Ovary (tissue), 7 donors: ENCODE measurements at regions not wholly inside any gene's neighbourhood (a gene's known extent, or its start where the extent isn't known, plus 50 kb on each side); places are given as distances from the start of the nearest gene placed in this dataset.

Experiments
- DNase-seq, 5 donors: peaks; one replicate each; pipeline ENCODE4 v3.0.0-alpha.2; 2019 to 2020
- H3K27ac ChIP-seq, 2 donors: fragments of 200-600 bp; one replicate each; pipeline versions ENCODE4 v1.5.1 to v1.8.0; 2019 to 2022
- H3K27me3 ChIP-seq: fragments of 200-600 bp; one replicate; pipeline ENCODE4 v1.8.0; 2022
- H3K36me3 ChIP-seq: fragments of 200-600 bp; sonication (generic); one replicate; pipeline ENCODE4 v1.5.1; 2019
- H3K4me1 ChIP-seq: one replicate; pipeline ENCODE4 v1.8.1; 2013; ENCODE audit warnings: mild to moderate bottlenecking, moderate library complexity; ENCODE audit not compliant: insufficient read depth
- H3K4me3 ChIP-seq: fragments of 200-600 bp; sonication (generic); one replicate; pipeline ENCODE4 v1.5.1; 2017
- H3K9me3 ChIP-seq, 2 donors: fragments of 200-600 bp in 1 of 2; sonication (generic) in 1 of 2; one replicate each; pipeline versions ENCODE4 v1.5.1 to v1.8.1; 2013 to 2019; ENCODE audit warnings: mild to moderate bottlenecking in 1 of 2, moderate library complexity in 1 of 2
- CTCF ChIP-seq, 3 donors: fragments of 450-650 bp in 2 of 3; fragments of 200-600 bp in 1 of 3; IDR thresholded peaks; one replicate each; pipeline versions ENCODE4 v1.5.1 to v1.8.0; 2016 to 2022; ENCODE audit warnings: antibody characterized with exemption in 3 of 3, mild to moderate bottlenecking in 1 of 3
- EP300 ChIP-seq: sonication (generic); formaldehyde crosslinking; IDR thresholded peaks from one replicate; pipeline ENCODE4 v1.6.1; 2017; ENCODE audit warnings: antibody characterized with exemption
- POLR2A ChIP-seq: fragments of 450-650 bp; IDR thresholded peaks from one replicate; pipeline ENCODE4 v1.6.1; 2017; ENCODE audit warnings: antibody characterized with exemption, mild to moderate bottlenecking, moderate library complexity
- WGBS, 3 donors: extraction: QIAGEN DNeasy Blood & Tissue Kit in 1 of 3; methylation state at CpG; one replicate each; pipeline versions ENCODE4 v1.1.5 to v1.1.7; 2013 to 2017; 5-methylcytosine and 5-hydroxymethylcytosine counted together
- intact Hi-C, 4 donors: fragments of 100-400 bp; cut with DNase I; formaldehyde crosslinking; loops; one replicate each; pipeline versions ENCODE4 v1.11.0 to v1.15.1; 2022 to 2023
- donor health status: DM: no; HTN: no; CAD: no; lungs with moderate emphysema.
- donor health status: DM: no; HTN: no; CAD: no.
- donor health status: Bipolar disorder and iron deficiency.
- donor health status: DM: no; HTN: no; CAD: no.
- donor health status: DM: yes; HTN: yes; CAD: no.

GRCh38 chr10:120997756-120998155, 146.6 kb downstream of the WDR11 start:
- no peaks in the 10 kb centered on the region for H3K4me1 ChIP-seq
- no peak overlapping the region for H3K4me3 ChIP-seq
- no peaks in the 10 kb centered on the region for H3K36me3 ChIP-seq
- TF ChIP-seq POLR2A (no peak), CTCF (IDR thresholded peaks at IDR 0.05) (no peak), EP300 (no peak)
- 72 to 77% (median 76%) methylated on average over 3 of the region's 3 CpGs for WGBS, 3 donors
- no peak overlapping the region for H3K27ac ChIP-seq
- intact Hi-C loops = no loop called here
- no peaks in the 10 kb centered on the region for H3K27me3 ChIP-seq
- no peak for DNase-seq
- H3K9me3 ChIP-seq = no peaks in the 10 kb centered on the region

GRCh38 chr10:120998251-120998650, 147.1 kb downstream of the WDR11 start:
- Histone ChIP-seq H3K4me1 (no peaks in the 10 kb centered on the region), H3K36me3 (no peaks in the 10 kb centered on the region), H3K27ac (no peak overlapping the region), H3K9me3 (no peaks in the 10 kb centered on the region), H3K27me3 (no peaks in the 10 kb centered on the region), H3K4me3 (no peak overlapping the region)
- TF ChIP-seq EP300 (no peak), CTCF (IDR thresholded peaks at IDR 0.05) (no peak), POLR2A (no peak)
- DNase-seq = peak in 3 of 5 donors; percentile 36 to 72 (median 71)
- intact Hi-C loops = no loop called here
- WGBS, 3 donors = 8 to 13% (median 11%) methylated on average over 5 of the region's 5 CpGs

- Histone ChIP-seq H3K36me3 (no peaks in the 10 kb centered on the region), H3K27ac (no peak overlapping the region), H3K27me3 (no peaks in the 10 kb centered on the region), H3K4me3 (no peak overlapping the region), H3K4me1 (no peaks in the 10 kb centered on the region), H3K9me3 (no peaks in the 10 kb centered on the region)
- TF ChIP-seq EP300 = no peak
- TF ChIP-seq POLR2A = no peak
- TF ChIP-seq CTCF (IDR thresholded peaks at IDR 0.05) = no peak
- intact Hi-C loops = no loop called here
- DNase-seq = no peak
- WGBS, 3 donors = 91 to 96% (median 92%) methylated on average over 6 of the region's 6 CpGs
Measured at GRCh38 chr10:120998782-120999285, 147.7 kb downstream of the WDR11 start.

GRCh38 chr10:120999868-121000267, 148.7 kb downstream of the WDR11 start:
- 88 to 91% (median 90%) methylated on average over 6 of the region's 6 CpGs for WGBS, 3 donors
- no peak for DNase-seq

More at GRCh38 chr10:120999868-121000267, 148.7 kb downstream of the WDR11 start:
- Histone ChIP-seq H3K36me3 (no peaks in the 10 kb centered on the region), H3K9me3 (no peaks in the 10 kb centered on the region), H3K4me3 (no peak overlapping the region), H3K27ac (no peak overlapping the region), H3K27me3 (no peaks in the 10 kb centered on the region), H3K4me1 (no peaks in the 10 kb centered on the region)
- intact Hi-C loops = no loop called here
- no peak for TF ChIP-seq CTCF (IDR thresholded peaks at IDR 0.05)
- no peak for TF ChIP-seq POLR2A
- no peak for TF ChIP-seq EP300
